H1 (cell line): ENCODE measurements at regions not wholly inside any gene's neighbourhood (a gene's known extent, or its start where the extent isn't known, plus 50 kb on each side); places are given as distances from the start of the nearest gene placed in this dataset.

Experiments
- CTCF ChIA-PET: fragments of 300-600 bp; sonication (Branson Sonifier 250); formaldehyde crosslinking; loops from one replicate; lab custom pipeline; 2021; ENCODE audit not compliant: partially characterized antibody; lab: Charles Lee
- POLR2A ChIA-PET: fragments of 300-600 bp; sonication (Branson Sonifier 250); formaldehyde crosslinking; loops from one replicate; lab custom pipeline; 2021; ENCODE audit warnings: inconsistent platforms; ENCODE audit not compliant: partially characterized antibody; lab: Charles Lee
- DNase-seq, 2 experiments: peaks; one replicate each; pipeline versions ENCODE4 v3.0.0 to v3.0.0-alpha.2; 2010 to 2022; ENCODE audit warnings: low spot score in 2 of 2, low read depth in 1 of 2, mixed read lengths in 1 of 2
- FAIRE-seq: peaks from 2 replicates; lab custom pipeline; 2011; peaks lifted over from hg19 to GRCh38; lab: Jason Lieb, UNC
- H2AFZ ChIP-seq: 2 replicates; pipeline ENCODE4 v1.8.1; 2012; ENCODE audit warnings: low read length, inconsistent platforms
- H2AK5ac ChIP-seq: 2 replicates; pipeline ENCODE4 v1.6.1; 2013; ENCODE audit warnings: low read depth, low read length
- H2BK120ac ChIP-seq: replicated peaks from 2 replicates; pipeline ENCODE3; 2013; ENCODE audit warnings: low read depth, low read length, inconsistent platforms
- H2BK12ac ChIP-seq: 2 replicates; pipeline ENCODE4 v1.6.1; 2013; ENCODE audit warnings: low read depth, low read length
- H2BK15ac ChIP-seq: 2 replicates; pipeline ENCODE4 v1.6.1; 2013; ENCODE audit warnings: low read length
- H2BK20ac ChIP-seq: 2 replicates; pipeline ENCODE4 v1.6.1; 2013; ENCODE audit warnings: low read length
- H2BK5ac ChIP-seq: 2 replicates; pipeline ENCODE4 v1.6.1; 2013; ENCODE audit warnings: low read depth, low read length
- H3K14ac ChIP-seq: 2 replicates; pipeline ENCODE4 v1.6.1; 2013; ENCODE audit warnings: inconsistent platforms; ENCODE audit not compliant: insufficient read length
- H3K18ac ChIP-seq: 2 replicates; pipeline ENCODE4 v1.6.1; 2013; ENCODE audit warnings: low read length; ENCODE audit errors: extremely low read depth
- H3K23ac ChIP-seq: 2 replicates; pipeline ENCODE4 v1.6.1; 2013; ENCODE audit warnings: inconsistent platforms; ENCODE audit not compliant: insufficient read length
- H3K23me2 ChIP-seq: 2 replicates; pipeline ENCODE4 v1.6.1; 2013; ENCODE audit warnings: low read depth, low read length
- H3K27ac ChIP-seq: 2 replicates; pipeline ENCODE4 v1.6.1; 2011; ENCODE audit warnings: low read depth, low read length, inconsistent platforms
- H3K27me3 ChIP-seq, 4 experiments: replicated peaks in 1 of 4; 1 replicate in 1 of 4; 2 replicates in 3 of 4; pipeline versions ENCODE4 v1.6.1 to v1.8.1; 2011 to 2013; ENCODE audit warnings: low read length in 3 of 4, mild to moderate bottlenecking in 3 of 4, inconsistent platforms in 2 of 4, mixed read lengths in 2 of 4, moderate library complexity in 1 of 4; ENCODE audit not compliant: control insufficient read depth in 3 of 4, insufficient read depth in 3 of 4; ENCODE audit errors: extremely low read depth in 1 of 4
- H3K36me3 ChIP-seq, 4 experiments: 2 replicates each; pipeline versions ENCODE4 v1.6.1 to v1.8.1; 2011 to 2013; ENCODE audit warnings: mild to moderate bottlenecking in 4 of 4, low read length in 3 of 4, moderate library complexity in 2 of 4, control low read depth in 1 of 4, inconsistent platforms in 1 of 4; ENCODE audit not compliant: insufficient read depth in 4 of 4, control insufficient read depth in 2 of 4
- H3K4ac ChIP-seq: replicated peaks from 2 replicates; pipeline ENCODE3; 2013; ENCODE audit warnings: low read length, low read depth, mixed read lengths, inconsistent platforms; ENCODE audit not compliant: insufficient read length
- H3K4me1 ChIP-seq, 4 experiments: replicated peaks in 1 of 4; 1 replicate in 1 of 4; 2 replicates in 3 of 4; pipeline versions ENCODE4 v1.6.1 to v1.8.1; 2011 to 2013; ENCODE audit warnings: low read length in 3 of 4, inconsistent platforms in 2 of 4, mixed read lengths in 1 of 4; ENCODE audit not compliant: insufficient read depth in 4 of 4, control insufficient read depth in 3 of 4
- H3K4me2 ChIP-seq, 2 experiments: 2 replicates each; pipeline versions ENCODE4 v1.6.1 to v1.8.1; 2011 to 2013; ENCODE audit warnings: low read depth in 2 of 2, low read length in 2 of 2, control low read depth in 1 of 2, inconsistent platforms in 1 of 2, mild to moderate bottlenecking in 1 of 2; ENCODE audit not compliant: insufficient read depth in 1 of 2
- H3K4me3 ChIP-seq, 4 experiments: fragments of 200-600, 300-600 bp in 1 of 4; sonication (generic), shearing (Covaris generic), sonication (Bioruptor Twin) in 1 of 4; 2 replicates each; pipeline versions ENCODE4 v1.5.1 to v1.8.1; 2011 to 2016; ENCODE audit warnings: low read length in 4 of 4, low read depth in 3 of 4, control low read depth in 2 of 4, inconsistent platforms in 2 of 4, mild to moderate bottlenecking in 2 of 4, mixed read lengths in 1 of 4, moderate library complexity in 1 of 4; ENCODE audit not compliant: insufficient read depth in 2 of 4; ENCODE audit errors: extremely low read depth in 1 of 4
- H3K56ac ChIP-seq: replicated peaks from 2 replicates; pipeline ENCODE3; 2013; ENCODE audit warnings: low read depth, mild to moderate bottlenecking, mixed read lengths, low read length, inconsistent platforms; ENCODE audit not compliant: insufficient read length
- H3K79me1 ChIP-seq: 2 replicates; pipeline ENCODE4 v1.6.1; 2013; ENCODE audit warnings: low read depth, low read length, control low read depth
- H3K79me2 ChIP-seq, 2 experiments: 2 replicates each; pipeline versions ENCODE4 v1.6.1 to v1.8.1; 2012 to 2013; ENCODE audit warnings: low read length in 2 of 2, mild to moderate bottlenecking in 2 of 2, inconsistent platforms in 1 of 2; ENCODE audit not compliant: insufficient read depth in 2 of 2, control insufficient read depth in 1 of 2
- H3K9ac ChIP-seq, 4 experiments: replicated peaks in 1 of 4; 1 replicate in 1 of 4; 2 replicates in 3 of 4; pipeline versions ENCODE4 v1.6.1 to v1.8.1; 2011 to 2013; ENCODE audit warnings: low read depth in 3 of 4, low read length in 3 of 4, control low read depth in 2 of 4, mild to moderate bottlenecking in 2 of 4, moderate library complexity in 2 of 4, inconsistent platforms in 1 of 4; ENCODE audit errors: extremely low read depth in 1 of 4
- H3K9me3 ChIP-seq, 2 experiments: 2 replicates each; pipeline versions ENCODE4 v1.6.1 to v1.8.1; 2012 to 2013; ENCODE audit warnings: mild to moderate bottlenecking in 2 of 2, moderate library complexity in 2 of 2, control low read depth in 1 of 2, inconsistent platforms in 1 of 2, low read depth in 1 of 2, low read length in 1 of 2, mixed read lengths in 1 of 2; ENCODE audit not compliant: insufficient read depth in 2 of 2
- H4K20me1 ChIP-seq, 2 experiments: replicated peaks in 1 of 2; 2 replicates each; pipeline versions ENCODE3 to v1.8.1; 2011 to 2013; ENCODE audit warnings: inconsistent platforms in 2 of 2, low read length in 2 of 2, mild to moderate bottlenecking in 1 of 2; ENCODE audit not compliant: insufficient read depth in 2 of 2, control insufficient read depth in 1 of 2
- H4K5ac ChIP-seq: 2 replicates; pipeline ENCODE4 v1.6.1; 2013; ENCODE audit warnings: low read length, low read depth, mixed read lengths, inconsistent platforms; ENCODE audit not compliant: insufficient read length
- H4K8ac ChIP-seq: 2 replicates; pipeline ENCODE4 v1.8.0; 2013; ENCODE audit warnings: mild to moderate bottlenecking, moderate library complexity, low read length, inconsistent platforms; ENCODE audit not compliant: insufficient read depth; ENCODE audit errors: extremely low read depth
- H4K91ac ChIP-seq: replicated peaks from 2 replicates; pipeline ENCODE3; 2013; ENCODE audit warnings: low read length, mixed read lengths, inconsistent platforms; ENCODE audit not compliant: insufficient read length
- BCL11A ChIP-seq, 2 experiments: IDR thresholded peaks; one replicate each; pipeline ENCODE4 v1.6.1; 2011; ENCODE audit warnings: low read depth in 2 of 2, low read length in 2 of 2, mild to moderate bottlenecking in 2 of 2
- CHD2 ChIP-seq: IDR thresholded peaks from 2 replicates; pipeline ENCODE4 v1.6.1; 2012; ENCODE audit warnings: low read length, improper control_type of control experiment
- EGR1 ChIP-seq: IDR thresholded peaks from 2 replicates; pipeline ENCODE4 v1.6.1; 2011; ENCODE audit warnings: low read depth, low read length, borderline replicate concordance
- EP300 ChIP-seq, 2 experiments: IDR thresholded peaks; 1 replicate in 1 of 2; 2 replicates in 1 of 2; pipeline ENCODE4 v1.6.1; 2011 to 2012; ENCODE audit warnings: low read depth in 2 of 2, low read length in 2 of 2, mild to moderate bottlenecking in 2 of 2, borderline replicate concordance in 1 of 2, inconsistent platforms in 1 of 2, moderate library complexity in 1 of 2
- JUN ChIP-seq: IDR thresholded peaks from 2 replicates; pipeline ENCODE4 v1.6.1; 2011; ENCODE audit warnings: low read depth, mild to moderate bottlenecking, improper control_type of control experiment, low read length
- JUND ChIP-seq: IDR thresholded peaks from 2 replicates; pipeline ENCODE4 v1.6.1; 2011; ENCODE audit warnings: mild to moderate bottlenecking, improper control_type of control experiment, low read length
- KDM1A ChIP-seq: fragments of 200-600, 300-600 bp; sonication (generic); IDR thresholded peaks from 2 replicates; pipeline ENCODE4 v1.7.1; 2016; ENCODE audit warnings: mild to moderate bottlenecking, low read length, borderline replicate concordance
- NANOG ChIP-seq: IDR thresholded peaks from 2 replicates; pipeline ENCODE4 v1.6.1; 2011; ENCODE audit warnings: low read length, low read depth, mild to moderate bottlenecking, inconsistent platforms; ENCODE audit not compliant: insufficient read depth, poor library complexity, severe bottlenecking
- POLR2A ChIP-seq, 2 experiments: IDR thresholded peaks; 1 replicate in 1 of 2; 2 replicates in 1 of 2; pipeline ENCODE4 v1.6.1; 2011; ENCODE audit warnings: low read depth in 2 of 2, low read length in 2 of 2, mild to moderate bottlenecking in 2 of 2; ENCODE audit errors: control extremely low read depth in 1 of 2
- RXRA ChIP-seq: IDR thresholded peaks from 2 replicates; pipeline ENCODE4 v1.6.1; 2011; ENCODE audit warnings: low read depth, mild to moderate bottlenecking, low read length, moderate library complexity; ENCODE audit not compliant: insufficient read depth
- SP4 ChIP-seq: IDR thresholded peaks from 2 replicates; pipeline ENCODE4 v1.6.1; 2012; ENCODE audit warnings: low read length, inconsistent platforms
- SRF ChIP-seq: IDR thresholded peaks from 2 replicates; pipeline ENCODE4 v1.6.1; 2011; ENCODE audit warnings: mild to moderate bottlenecking, low read depth, low read length, moderate library complexity
- TAF1 ChIP-seq: IDR thresholded peaks from 2 replicates; pipeline ENCODE4 v1.6.1; 2011; ENCODE audit warnings: mild to moderate bottlenecking, low read depth, low read length
- TBP ChIP-seq: IDR thresholded peaks from 2 replicates; pipeline ENCODE4 v1.6.1; 2011; ENCODE audit warnings: low read depth, low read length, improper control_type of control experiment
- YY1 ChIP-seq: IDR thresholded peaks from 2 replicates; pipeline ENCODE4 v1.6.1; 2011; ENCODE audit warnings: low read depth, mild to moderate bottlenecking, low read length

DNA sequence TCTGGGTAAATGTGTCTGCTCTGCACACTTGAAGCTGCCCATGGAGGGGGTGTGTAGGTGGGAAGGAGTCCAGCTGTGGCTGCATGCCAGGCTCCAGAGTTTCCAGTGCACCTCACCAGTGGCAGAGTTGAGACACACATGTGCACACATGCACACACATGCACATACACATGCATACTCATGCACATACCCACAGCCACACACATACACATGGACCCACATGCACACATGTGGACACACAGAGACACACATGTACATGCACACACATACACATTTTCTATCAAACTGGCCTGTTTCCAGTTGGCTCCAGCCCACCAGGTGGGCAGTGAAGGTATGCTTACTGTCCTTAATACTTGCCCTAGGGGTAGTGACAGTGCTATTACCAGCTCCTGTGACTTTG is 99.7 kb downstream of the RAMP3 start:
- no peak overlapping the region for H4K91ac ChIP-seq
- POLR2A ChIA-PET: no interaction called here

More for the DNA sequence above, 99.7 kb downstream of the RAMP3 start:
- Histone ChIP-seq H3K27ac (no peak overlapping the region), H3K79me1 (no peaks in the 10 kb centered on the region), H3K4me1 (no peaks in the 10 kb centered on the region), H2BK15ac (no peak overlapping the region), H3K4me2 (no peak overlapping the region), H3K4ac (no peak overlapping the region), H2AK5ac (no peak overlapping the region), H4K20me1 (no peaks in the 10 kb centered on the region), H3K56ac (no peak overlapping the region), H2AFZ (no peak overlapping the region), H2BK5ac (no peak overlapping the region), H3K79me2 (no peaks in the 10 kb centered on the region), H3K4me3 (no peak overlapping the region), H3K23me2 (no peaks in the 10 kb centered on the region; the same call in 1 of the 2 replicates), H3K27me3 (peaks cover 0 to 3% (median 3%) of the 10 kb centered on the region in 4 experiments; a peak in 3 of 7 replicates), H4K8ac (no peak overlapping the region), H3K9me3 (no peaks in the 10 kb centered on the region), H3K14ac (no peak overlapping the region), H3K9ac (no peak overlapping the region), H2BK12ac (no peak overlapping the region), H3K23ac (no peak overlapping the region), H3K18ac (no peak overlapping the region), H3K36me3 (no peaks in the 10 kb centered on the region), H2BK120ac (no peak overlapping the region), H2BK20ac (no peak overlapping the region), H4K5ac (no peak overlapping the region)
- TF ChIP-seq SRF: no peak
- no peak for TF ChIP-seq YY1
- no peak for TF ChIP-seq CHD2
- no peak for TF ChIP-seq JUND
- TF ChIP-seq POLR2A (IDR thresholded peaks at IDR 0.05; ENCODE audit: control extremely low read depth in 1 of 2, low read depth in 2 of 2, low read length in 2 of 2): no peak
- TF ChIP-seq EP300 (IDR thresholded peaks at IDR 0.05; ENCODE audit: borderline replicate concordance in 1 of 2, low read depth in 2 of 2, low read length in 2 of 2): no peak
- TF ChIP-seq EGR1: no peak
- TF ChIP-seq TAF1: no peak
- TF ChIP-seq NANOG: no peak
- TF ChIP-seq RXRA: no peak
- TF ChIP-seq TBP: no peak
- no peak for TF ChIP-seq JUN
- no peak for TF ChIP-seq BCL11A (IDR thresholded peaks at IDR 0.05; ENCODE audit: low read depth in 2 of 2, low read length in 2 of 2)
- TF ChIP-seq KDM1A: no peak
- TF ChIP-seq SP4: no peak
- DNase-seq (no peak), FAIRE-seq (no peak)
- CTCF ChIA-PET: interaction anchor here (0.6 to 3.4 kb wide), 4 partner anchors 11 to 895 kb away, joined by 3 to 10 read pairs (median 3); no protein-coding TSS in a partner anchor
